ENCODE measurements at regions not wholly inside any gene's neighbourhood (a gene's known extent, or its start where the extent isn't known, plus 50 kb on each side); places are given as distances from the start of the nearest gene placed in this dataset.

DNA sequence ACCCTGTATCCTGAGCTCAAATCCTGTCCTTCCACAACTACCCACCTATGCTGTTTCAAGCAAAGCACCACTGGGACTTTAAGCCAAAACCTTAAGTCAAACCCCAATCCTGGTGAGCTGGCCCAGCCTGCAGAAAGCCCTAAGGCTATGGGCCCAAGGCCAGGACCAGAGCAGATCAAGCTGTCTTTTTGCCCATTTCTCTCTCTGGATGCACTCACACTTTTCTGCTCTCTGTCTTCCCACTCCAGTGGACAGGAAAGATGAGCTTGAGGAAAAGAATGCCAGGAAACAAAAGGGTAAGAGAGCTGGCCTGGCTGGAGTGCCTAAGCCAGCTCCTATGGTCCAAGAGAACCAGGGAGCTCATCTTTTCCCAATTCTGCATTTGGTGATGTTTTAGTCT lies 284.3 kb upstream of the ISX start:
- ATAC-seq = no peak
- no peak overlapping the region for H3K4me2 ChIP-seq (ENCODE audit: low read length)
- H3K27ac ChIP-seq (ENCODE audit: low read depth, low read length) = no peak overlapping the region
- no peak overlapping the region for H2AFZ ChIP-seq (ENCODE audit: low read depth, low read length, poor library complexity, severe bottlenecking)
- no peaks in the 10 kb centered on the region for H3K27me3 ChIP-seq (ENCODE audit: insufficient read depth, low read length)
- H3K79me2 ChIP-seq (ENCODE audit: insufficient read depth, low read length) = no peaks in the 10 kb centered on the region
- TF ChIP-seq JUND (IDR thresholded peaks at IDR 0.05) (no peak), ZFX (IDR thresholded peaks at IDR 0.05) (no peak), FOSL1 (IDR thresholded peaks at IDR 0.05; ENCODE audit: low read depth) (no peak), CEBPB (IDR thresholded peaks at IDR 0.05; ENCODE audit: low read depth) (no peak)
- no TSS peak for BruUV-seq (replicated peaks)
- ChIA-PET POLR2A (no interaction called here), RAD21 (ENCODE audit: low non-redundant PET in 1 of 2, low total read pairs in 2 of 2, uncharacterized antibody in 2 of 2, unreplicated experiment in 2 of 2) (no interaction called here), CTCF (no interaction called here)
- no peak overlapping the region for H3K4me3 ChIP-seq (replicated peaks in 1 of 2; ENCODE audit: low read depth in 1 of 2, low read length in 2 of 2)
- H3K36me3 ChIP-seq (ENCODE audit: control insufficient read depth in 1 of 2, insufficient read depth in 2 of 2, low read length in 2 of 2) = no peaks in the 10 kb centered on the region
- no peaks in the 10 kb centered on the region for H3K9me2 ChIP-seq (ENCODE audit: insufficient read depth)
- peaks cover 0 to 7% of the 10 kb centered on the region in 2 experiments; a peak in 2 of 4 replicates for H3K9me3 ChIP-seq (ENCODE audit: control insufficient read depth in 1 of 2, insufficient read depth in 1 of 2, low read depth in 1 of 2, low read length in 2 of 2)
- no peak overlapping the region for H3K9ac ChIP-seq (ENCODE audit: low read length)
- H3K4me1 ChIP-seq (ENCODE audit: control insufficient read depth in 1 of 2, insufficient read depth in 2 of 2, low read length in 2 of 2) = no peaks in the 10 kb centered on the region
- intact Hi-C loops (cut with micrococcal nuclease) = no loop called here
- no peaks in the 10 kb centered on the region for H4K20me1 ChIP-seq (ENCODE audit: insufficient read depth)
- no peak for DNase-seq (ENCODE audit: low read depth, low spot score)

DNA sequence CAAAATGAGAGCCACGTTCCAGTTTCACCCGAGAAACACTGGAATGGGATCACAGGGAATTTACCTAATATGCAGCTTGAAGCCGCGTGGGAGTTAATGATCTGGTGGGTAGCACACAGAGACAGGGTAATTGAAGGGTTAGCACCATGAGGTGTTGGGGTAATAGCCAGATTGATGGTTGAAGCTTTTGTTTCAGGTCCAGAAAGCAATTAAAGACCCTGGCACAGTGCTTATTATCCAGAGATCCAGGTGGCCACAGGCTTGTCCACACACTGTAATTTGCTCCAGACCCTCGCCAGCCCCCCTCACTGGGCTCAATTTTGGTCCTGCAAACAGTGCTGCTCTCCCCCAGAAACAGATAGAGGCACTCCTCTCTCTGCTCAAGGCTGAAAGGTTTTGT lies 282.5 kb upstream of the ISX start:
- no peaks in the 10 kb centered on the region for H4K20me1 ChIP-seq (ENCODE audit: insufficient read depth)
- H3K4me2 ChIP-seq (ENCODE audit: low read length) = no peak overlapping the region
- TF ChIP-seq CBX3 (IDR thresholded peaks at IDR 0.05; ENCODE audit: low read depth) (no peak), YY1 (IDR thresholded peaks at IDR 0.05; ENCODE audit: extremely low read depth, insufficient replicate concordance, low read depth, low read length) (no peak), TCF7L2 (IDR thresholded peaks at IDR 0.05; ENCODE audit: borderline replicate concordance, extremely low read depth, insufficient read depth, insufficient read length) (no peak), ELF1 (IDR thresholded peaks at IDR 0.05; ENCODE audit: borderline replicate concordance, low read depth) (no peak), SIN3A (IDR thresholded peaks at IDR 0.05; ENCODE audit: low read depth) (no peak), EGR1 (IDR thresholded peaks at IDR 0.05; ENCODE audit: low read depth) (no peak), SP1 (IDR thresholded peaks at IDR 0.05; ENCODE audit: low read depth) (no peak), JUND (IDR thresholded peaks at IDR 0.05) (no peak)
- TF ChIP-seq, protein P1, sequence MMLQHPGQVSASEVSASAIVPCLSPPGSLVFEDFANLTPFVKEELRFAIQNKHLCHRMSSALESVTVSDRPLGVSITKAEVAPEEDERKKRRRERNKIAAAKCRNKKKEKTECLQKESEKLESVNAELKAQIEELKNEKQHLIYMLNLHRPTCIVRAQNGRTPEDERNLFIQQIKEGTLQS (IDR thresholded peaks at IDR 0.05) = no peak
- TF ChIP-seq, protein P2, sequence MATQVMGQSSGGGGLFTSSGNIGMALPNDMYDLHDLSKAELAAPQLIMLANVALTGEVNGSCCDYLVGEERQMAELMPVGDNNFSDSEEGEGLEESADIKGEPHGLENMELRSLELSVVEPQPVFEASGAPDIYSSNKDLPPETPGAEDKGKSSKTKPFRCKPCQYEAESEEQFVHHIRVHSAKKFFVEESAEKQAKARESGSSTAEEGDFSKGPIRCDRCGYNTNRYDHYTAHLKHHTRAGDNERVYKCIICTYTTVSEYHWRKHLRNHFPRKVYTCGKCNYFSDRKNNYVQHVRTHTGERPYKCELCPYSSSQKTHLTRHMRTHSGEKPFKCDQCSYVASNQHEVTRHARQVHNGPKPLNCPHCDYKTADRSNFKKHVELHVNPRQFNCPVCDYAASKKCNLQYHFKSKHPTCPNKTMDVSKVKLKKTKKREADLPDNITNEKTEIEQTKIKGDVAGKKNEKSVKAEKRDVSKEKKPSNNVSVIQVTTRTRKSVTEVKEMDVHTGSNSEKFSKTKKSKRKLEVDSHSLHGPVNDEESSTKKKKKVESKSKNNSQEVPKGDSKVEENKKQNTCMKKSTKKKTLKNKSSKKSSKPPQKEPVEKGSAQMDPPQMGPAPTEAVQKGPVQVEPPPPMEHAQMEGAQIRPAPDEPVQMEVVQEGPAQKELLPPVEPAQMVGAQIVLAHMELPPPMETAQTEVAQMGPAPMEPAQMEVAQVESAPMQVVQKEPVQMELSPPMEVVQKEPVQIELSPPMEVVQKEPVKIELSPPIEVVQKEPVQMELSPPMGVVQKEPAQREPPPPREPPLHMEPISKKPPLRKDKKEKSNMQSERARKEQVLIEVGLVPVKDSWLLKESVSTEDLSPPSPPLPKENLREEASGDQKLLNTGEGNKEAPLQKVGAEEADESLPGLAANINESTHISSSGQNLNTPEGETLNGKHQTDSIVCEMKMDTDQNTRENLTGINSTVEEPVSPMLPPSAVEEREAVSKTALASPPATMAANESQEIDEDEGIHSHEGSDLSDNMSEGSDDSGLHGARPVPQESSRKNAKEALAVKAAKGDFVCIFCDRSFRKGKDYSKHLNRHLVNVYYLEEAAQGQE (IDR thresholded peaks at IDR 0.05; ENCODE audit: low read depth) = no peak
- TF ChIP-seq, protein P3, sequence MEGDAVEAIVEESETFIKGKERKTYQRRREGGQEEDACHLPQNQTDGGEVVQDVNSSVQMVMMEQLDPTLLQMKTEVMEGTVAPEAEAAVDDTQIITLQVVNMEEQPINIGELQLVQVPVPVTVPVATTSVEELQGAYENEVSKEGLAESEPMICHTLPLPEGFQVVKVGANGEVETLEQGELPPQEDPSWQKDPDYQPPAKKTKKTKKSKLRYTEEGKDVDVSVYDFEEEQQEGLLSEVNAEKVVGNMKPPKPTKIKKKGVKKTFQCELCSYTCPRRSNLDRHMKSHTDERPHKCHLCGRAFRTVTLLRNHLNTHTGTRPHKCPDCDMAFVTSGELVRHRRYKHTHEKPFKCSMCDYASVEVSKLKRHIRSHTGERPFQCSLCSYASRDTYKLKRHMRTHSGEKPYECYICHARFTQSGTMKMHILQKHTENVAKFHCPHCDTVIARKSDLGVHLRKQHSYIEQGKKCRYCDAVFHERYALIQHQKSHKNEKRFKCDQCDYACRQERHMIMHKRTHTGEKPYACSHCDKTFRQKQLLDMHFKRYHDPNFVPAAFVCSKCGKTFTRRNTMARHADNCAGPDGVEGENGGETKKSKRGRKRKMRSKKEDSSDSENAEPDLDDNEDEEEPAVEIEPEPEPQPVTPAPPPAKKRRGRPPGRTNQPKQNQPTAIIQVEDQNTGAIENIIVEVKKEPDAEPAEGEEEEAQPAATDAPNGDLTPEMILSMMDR (IDR thresholded peaks at IDR 0.05 in 2 of 3, conservative IDR thresholded peaks at IDR 0.05 in 1 of 3; ENCODE audit: borderline replicate concordance in 1 of 3, insufficient read depth in 1 of 3, low read depth in 2 of 3, low read length in 2 of 3) = no peak
- H3K9ac ChIP-seq (ENCODE audit: low read length) = no peak overlapping the region
- RAD21 ChIA-PET (ENCODE audit: low non-redundant PET in 1 of 2, low total read pairs in 2 of 2, uncharacterized antibody in 2 of 2, unreplicated experiment in 2 of 2) = no interaction called here
- H3K9me3 ChIP-seq (ENCODE audit: control insufficient read depth in 1 of 2, insufficient read depth in 1 of 2, low read depth in 1 of 2, low read length in 2 of 2) = peaks cover 0 to 11% of the 10 kb centered on the region in 2 experiments; a peak in 1 of 4 replicates
- POLR2A ChIA-PET = no interaction called here
- H3K36me3 ChIP-seq (ENCODE audit: control insufficient read depth in 1 of 2, insufficient read depth in 2 of 2, low read length in 2 of 2) = no peaks in the 10 kb centered on the region
- no peaks in the 10 kb centered on the region for H3K27me3 ChIP-seq (ENCODE audit: insufficient read depth, low read length)
- intact Hi-C loops (cut with micrococcal nuclease) = no loop called here
- H3K27ac ChIP-seq (ENCODE audit: low read depth, low read length) = no peak overlapping the region
- no peak overlapping the region for H2AFZ ChIP-seq (ENCODE audit: low read depth, low read length, poor library complexity, severe bottlenecking)
- BruUV-seq (replicated peaks) = no TSS peak
- DNase-seq (ENCODE audit: low read depth, low spot score) (no peak), ATAC-seq (no peak)
- no peaks in the 10 kb centered on the region for H3K79me2 ChIP-seq (ENCODE audit: insufficient read depth, low read length)
- no peaks in the 10 kb centered on the region for H3K9me2 ChIP-seq (ENCODE audit: insufficient read depth)
- H3K4me1 ChIP-seq (ENCODE audit: control insufficient read depth in 1 of 2, insufficient read depth in 2 of 2, low read length in 2 of 2) = no peaks in the 10 kb centered on the region
- CTCF ChIA-PET = no interaction called here
- H3K4me3 ChIP-seq (replicated peaks in 1 of 2; ENCODE audit: low read depth in 1 of 2, low read length in 2 of 2) = no peak overlapping the region
